Upper lobe of left lung (tissue), 4 donors: ENCODE measurements at regions not wholly inside any gene's neighbourhood (a gene's known extent, or its start where the extent isn't known, plus 50 kb on each side); places are given as distances from the start of the nearest gene placed in this dataset.

ENCODE experiments used
- CTCF ChIP-seq, 6 experiments: fragments of 450-650 bp in 4 of 6; fragments of 200-600 bp in 2 of 6; sonication (generic) in 2 of 6; IDR thresholded peaks; one replicate each; pipeline ENCODE4 v1.5.1; 2016 to 2019; ENCODE audit warnings: antibody characterized with exemption in 6 of 6
- EP300 ChIP-seq, 4 donors: sonication (generic); formaldehyde crosslinking; IDR thresholded peaks; one replicate each; pipeline ENCODE4 v1.5.1; 2017; ENCODE audit warnings: antibody characterized with exemption in 4 of 4, control low read depth in 2 of 4

- no peak for TF ChIP-seq CTCF (IDR thresholded peaks at IDR 0.05)
- no peak for TF ChIP-seq EP300 (IDR thresholded peaks at IDR 0.05)
Measured at GRCh38 chr3:165640031-165640430, 197.2 kb downstream of the BCHE start.
